NCI-H2029 (cell line): ENCODE measurements at regions not wholly inside any gene's neighbourhood (a gene's known extent, or its start where the extent isn't known, plus 50 kb on each side); places are given as distances from the start of the nearest gene placed in this dataset.
A peak's percentile ranks its signal among the peaks of the same experiment; 100 is the strongest.
"Not testable (repeated sequence)": the region's sequence is repeated elsewhere in the genome, so short reads cannot be mapped to it uniquely, and the experiment has no call there.

ENCODE experiments used
- DNase-seq: peaks from one replicate; lab custom pipeline; 2025; lab: John Stamatoyannopoulos, UW

DNA sequence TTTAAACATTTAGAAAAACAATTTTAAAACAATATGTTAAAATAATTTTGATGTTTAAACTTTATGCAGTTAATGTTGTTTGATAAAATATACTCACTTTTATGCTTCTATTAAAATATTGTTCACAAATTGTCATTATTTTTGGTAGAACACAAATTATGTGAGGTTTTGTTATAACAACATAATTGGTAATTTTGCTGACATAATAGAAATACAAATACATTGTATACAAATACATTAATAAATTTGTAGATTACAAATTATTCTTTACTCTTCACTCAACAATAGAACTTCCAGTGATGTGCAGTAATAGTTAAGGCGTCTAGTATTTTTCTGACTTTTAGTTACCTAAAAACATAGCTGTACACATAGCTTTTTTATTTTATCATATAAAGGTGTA, 1472.4 kb upstream of the ADGRL3 start:
- no peak for DNase-seq

DNA sequence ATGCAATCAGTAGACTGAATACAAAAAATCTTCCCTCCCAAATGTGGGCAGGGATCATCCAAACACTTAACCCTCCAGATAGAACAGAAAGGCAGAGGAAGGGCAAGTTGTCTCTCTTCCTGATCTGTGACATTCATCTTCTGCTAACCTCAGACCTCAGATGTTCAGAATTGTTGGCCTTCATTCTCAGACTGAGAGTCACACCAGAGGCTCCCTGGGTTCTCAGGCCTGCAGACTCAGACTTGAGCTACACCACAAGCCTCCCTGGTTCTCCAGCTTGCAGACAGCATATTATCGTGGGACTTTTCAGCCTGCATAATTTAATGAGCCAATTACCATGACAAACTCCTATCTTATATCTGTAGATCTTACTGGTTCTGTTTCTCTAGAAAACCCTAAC, 1471.6 kb upstream of the ADGRL3 start:
- no peak for DNase-seq

DNA sequence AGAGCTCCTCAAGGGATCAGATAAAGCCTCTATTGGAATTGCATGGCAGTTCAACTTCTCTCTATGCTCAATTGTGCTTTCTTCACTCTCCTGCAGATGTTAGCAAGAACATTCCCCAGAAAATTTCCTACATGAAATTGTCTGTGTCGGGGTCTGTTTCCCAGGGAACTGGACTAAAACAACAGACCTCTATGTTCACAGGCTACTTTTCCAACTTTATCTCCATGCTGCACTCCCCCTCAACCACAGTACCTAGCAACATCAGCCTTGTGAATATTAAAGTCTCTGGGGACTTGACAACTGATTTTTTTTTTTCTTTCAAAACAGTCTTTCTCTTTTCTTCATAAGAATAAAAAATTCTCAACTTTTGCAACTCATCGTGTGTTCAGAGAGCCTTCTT, 1470.8 kb upstream of the ADGRL3 start:
- no peak for DNase-seq

DNA sequence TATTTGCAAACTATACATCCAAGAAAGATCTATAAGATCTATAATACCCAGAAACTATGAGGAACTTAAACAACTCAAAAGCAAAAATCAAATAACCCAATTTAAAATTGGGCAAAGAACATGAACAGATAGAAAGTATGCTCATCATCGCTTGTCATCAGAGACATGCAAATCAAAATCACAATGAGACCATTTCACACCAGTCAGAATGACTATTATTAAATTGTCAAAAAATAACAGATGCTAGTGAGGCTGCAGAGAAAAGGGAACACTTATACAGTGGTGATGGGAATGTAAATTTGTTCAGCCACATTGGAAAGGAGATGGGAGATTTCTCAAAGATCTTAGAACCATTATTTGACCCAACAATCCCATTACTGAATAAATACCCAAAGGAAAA, 1451.7 kb upstream of the ADGRL3 start:
- no peak for DNase-seq

DNA sequence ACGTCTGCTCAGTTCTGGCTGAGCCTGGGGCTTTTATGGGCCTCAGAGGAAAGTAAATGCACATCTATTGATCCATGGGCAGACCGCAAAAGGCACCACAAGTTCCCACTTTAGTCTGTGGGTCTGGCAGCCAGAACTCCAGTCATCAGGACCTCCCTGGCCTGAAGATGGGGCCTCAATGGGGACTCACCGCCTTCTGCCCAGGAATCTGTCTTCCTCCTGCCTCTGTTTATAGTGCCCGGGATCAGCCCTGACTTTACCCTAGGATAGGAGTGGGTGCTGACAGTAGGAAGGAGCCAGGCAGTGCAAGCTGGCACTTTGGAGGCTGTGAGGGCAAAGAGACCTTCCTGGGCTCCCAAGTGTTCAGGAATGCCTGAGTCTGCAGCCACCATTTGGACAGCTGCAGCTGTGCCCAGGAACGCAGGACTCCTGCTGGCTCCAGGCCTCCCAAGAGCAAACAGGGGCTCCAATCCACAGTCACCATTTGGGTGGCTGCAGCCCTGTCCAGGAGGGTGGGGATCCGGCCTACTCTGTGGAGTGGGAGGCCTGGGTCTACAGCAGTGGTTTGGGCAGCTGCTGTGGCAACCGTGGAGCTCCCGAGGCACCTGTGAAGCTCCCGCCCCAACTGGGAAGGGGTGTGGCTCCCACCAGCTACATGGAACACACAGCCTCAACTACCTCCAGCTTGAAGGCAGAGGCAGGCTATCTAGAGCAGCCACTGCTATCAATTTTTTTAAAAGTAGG, 1440.9 kb upstream of the ADGRL3 start:
- DNase-seq = no peak

DNA sequence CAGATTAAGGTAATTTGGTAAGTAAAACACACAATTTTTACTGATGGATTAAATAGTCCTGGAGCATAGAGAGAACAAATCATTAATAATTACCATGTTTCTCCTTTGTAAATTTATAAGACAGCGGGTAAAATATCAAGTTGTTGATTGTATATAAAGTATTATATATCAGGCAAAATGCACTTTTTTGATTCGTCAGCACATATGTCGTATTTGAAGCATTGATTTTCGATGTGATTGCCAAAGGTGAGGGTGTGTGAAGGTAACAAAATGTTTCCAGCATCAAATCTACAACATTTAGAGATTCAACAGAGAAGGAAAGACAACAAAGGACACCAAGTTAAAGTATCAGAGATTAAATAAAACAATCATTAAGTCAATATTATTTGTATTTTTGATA, 1437.8 kb upstream of the ADGRL3 start:
- DNase-seq = no peak

DNA sequence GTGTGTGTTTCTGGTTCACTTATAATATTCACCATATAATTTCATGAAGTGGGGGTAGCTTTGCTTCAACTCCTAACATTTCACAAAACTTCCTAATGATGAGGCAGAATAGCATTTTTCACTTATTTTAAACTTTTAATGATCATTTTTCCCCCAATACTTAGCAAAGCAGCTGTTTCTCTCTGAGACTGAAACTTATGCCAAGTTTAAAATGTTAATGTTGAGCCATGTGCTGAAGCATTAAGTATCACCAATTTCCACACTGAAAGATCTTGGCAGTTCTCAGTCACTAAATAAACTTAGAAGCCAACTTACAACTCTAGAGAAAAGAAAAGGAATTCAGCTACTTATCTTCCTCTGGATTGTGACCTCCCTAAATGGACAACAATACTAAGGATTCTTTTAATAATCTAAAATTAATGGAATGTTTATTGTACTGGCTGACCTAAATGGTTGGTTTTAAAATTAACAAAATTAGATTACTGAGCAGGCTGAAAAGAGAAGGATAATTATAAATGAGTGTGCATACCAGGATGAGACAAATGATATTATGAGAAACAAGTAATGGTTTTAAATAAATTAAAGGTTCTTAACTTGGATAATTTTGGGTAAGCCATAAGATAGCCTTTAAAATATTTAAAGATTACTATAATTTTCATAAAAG, 1429.4 kb upstream of the ADGRL3 start:
- DNase-seq = no peak

DNA sequence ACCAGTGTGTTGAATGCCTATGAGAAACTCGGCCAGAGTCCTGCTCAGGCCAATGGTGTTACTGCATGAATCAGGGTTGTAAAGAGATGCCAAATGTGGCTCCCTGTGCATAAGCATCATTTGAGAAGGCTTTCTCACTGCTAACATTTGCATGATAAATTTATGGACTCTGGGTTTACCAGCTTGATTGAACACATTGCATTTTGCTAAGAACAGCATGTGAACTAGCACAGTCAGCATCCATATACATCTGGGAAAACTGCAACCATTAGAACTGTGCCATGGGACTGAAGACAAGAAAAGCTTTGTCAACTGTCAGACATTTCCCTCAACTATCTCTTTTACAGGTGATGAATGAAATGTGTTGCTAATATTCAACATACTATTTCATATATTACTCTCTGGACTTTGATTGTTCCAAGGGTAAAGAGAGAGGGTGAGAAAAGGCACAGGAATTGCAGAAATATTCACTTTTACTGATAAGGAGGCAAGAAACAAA, 1427.4 kb upstream of the ADGRL3 start:
- no peak for DNase-seq

DNA sequence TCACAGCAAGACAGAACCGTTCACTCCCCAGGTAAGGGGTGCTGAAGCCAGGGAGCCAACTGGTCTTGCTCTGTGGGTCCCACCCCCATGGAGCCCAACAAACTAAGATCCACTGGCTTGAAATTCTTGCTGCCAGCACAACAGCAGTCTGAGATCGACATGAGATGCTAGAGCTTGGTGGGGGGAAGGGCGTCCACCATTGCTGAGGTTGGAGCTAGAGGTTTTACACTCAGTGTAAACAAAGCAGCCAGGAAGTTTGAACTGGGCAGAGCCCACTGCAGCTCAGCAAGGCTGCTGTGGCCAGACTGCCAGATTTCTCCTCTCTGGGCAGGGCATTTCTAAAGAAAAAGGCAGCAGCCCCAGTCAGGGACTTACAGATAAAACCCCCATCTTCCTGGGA, 1419.9 kb upstream of the ADGRL3 start:
- not testable (repeated sequence) for DNase-seq

DNA sequence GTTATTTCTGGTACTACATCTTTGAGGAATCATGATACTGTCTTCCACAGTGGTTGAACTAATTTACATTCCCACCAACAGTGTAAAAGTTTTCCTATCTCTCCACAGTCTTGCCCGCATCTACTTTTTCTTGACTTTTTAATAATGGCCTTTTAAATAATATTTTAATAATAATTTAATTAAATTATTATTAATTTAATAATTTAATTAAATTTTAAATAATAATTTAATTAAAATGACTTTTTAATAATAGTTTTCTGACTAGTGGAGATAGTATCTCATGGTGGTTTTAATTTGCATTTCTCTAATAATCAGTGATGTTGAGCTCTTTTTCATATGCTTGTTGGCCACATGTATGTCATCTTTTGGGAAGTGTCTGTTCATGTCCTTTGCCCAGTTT, 1395.0 kb upstream of the ADGRL3 start:
- DNase-seq = no peak

DNA sequence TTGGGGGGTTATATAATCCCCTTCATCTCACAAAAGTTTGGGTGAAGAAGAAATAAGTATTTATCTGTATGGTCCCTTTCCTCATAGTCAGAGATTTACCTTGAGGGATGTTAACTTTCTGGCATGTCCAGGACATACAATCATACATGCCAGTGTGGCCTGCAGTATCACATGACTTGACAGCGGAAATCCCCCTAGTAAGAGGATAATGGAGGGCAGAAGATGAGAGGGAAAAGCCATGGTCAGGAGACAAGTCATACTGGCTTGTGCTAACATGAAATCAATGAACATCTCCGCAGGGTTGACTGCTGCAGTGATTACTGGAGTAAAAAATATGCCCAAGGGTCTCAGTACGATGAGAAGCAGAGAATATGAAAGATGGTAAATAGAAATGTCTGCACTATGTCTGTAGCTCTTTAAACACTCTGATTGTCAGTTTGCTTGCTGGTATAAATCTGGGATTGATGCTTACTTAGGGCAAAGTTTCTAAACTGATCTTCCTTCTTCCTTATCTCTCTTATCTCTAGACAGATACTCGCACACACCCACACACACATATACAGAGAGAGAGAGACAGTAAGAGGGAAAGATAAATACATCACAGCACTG, 1385.6 kb upstream of the ADGRL3 start:
- no peak for DNase-seq

DNA sequence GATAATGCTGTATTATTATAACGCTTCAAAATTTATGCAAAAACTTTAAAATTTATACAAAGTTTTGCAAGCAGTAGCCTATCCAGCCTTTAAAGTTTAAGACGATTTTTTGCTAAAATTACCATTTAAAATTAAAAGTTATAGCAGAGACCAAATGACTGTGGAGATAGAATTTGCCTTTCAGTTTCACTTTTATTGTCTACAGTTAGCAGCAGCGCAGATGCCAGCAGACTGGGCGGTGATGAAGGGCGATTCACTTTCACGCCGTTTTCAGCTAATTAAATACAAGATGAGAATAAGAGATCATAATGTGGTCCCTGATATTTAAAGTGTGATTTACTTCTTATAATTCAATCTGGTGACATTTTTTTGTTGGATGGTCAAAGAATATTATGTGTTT, 1381.5 kb upstream of the ADGRL3 start:
- peak; percentile 26 for DNase-seq

DNA sequence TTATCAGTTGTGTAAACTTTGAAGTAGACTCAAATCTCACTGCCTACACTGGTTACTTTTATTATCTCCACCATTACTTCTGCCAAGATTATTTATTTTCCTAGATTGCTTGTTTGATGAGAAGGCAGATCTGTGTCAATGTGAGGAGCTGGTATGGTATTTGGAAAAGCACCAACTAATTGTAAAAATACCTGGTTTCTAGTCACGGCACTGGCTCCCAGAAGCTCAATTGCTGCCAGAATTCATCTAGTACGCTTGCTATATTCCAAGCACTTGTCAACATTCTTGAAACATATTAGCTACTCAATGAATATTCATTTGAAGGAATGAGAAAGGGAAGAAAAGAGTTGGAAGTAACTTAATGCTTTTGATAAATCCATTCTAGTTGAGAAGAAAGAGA, 1376.8 kb upstream of the ADGRL3 start:
- no peak for DNase-seq

DNA sequence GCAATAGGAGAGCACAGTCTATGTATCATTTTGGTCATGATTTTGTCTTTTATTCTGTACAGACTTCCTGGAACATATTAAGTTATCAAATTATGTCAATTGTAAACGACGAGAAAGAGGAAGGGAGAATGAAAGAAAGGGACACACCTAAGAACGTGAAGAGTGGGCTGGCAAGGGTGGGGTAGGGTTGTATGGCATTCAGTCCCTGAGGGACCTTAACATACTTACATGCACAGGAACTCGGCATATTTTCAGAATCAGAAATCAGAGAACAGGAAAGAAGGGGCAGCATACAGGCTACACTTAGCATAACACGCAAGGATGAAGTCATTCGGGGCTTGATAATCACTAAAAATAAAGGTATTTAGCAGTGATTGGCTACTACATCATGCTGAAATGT, 1375.0 kb upstream of the ADGRL3 start:
- DNase-seq = no peak

DNA sequence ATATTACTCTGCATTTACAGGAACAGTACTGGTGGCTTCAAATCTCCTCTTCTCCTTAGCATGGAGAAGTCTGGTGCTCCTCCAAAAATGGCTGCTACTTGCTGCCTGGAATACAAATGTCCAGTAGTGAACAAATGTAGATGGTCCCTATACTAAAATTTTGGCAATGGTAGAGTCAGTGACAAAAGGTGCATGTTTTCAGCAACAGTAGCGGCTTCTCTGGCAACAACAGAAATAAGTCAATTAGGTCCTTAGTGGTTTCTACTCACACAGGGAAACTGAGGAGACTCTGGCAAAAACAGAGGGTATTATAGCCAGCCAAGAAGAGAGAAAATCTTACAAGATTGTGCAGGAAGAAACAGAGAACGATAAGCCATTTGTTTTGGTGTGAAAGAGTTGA, 1368.4 kb upstream of the ADGRL3 start:
- DNase-seq = no peak

DNA sequence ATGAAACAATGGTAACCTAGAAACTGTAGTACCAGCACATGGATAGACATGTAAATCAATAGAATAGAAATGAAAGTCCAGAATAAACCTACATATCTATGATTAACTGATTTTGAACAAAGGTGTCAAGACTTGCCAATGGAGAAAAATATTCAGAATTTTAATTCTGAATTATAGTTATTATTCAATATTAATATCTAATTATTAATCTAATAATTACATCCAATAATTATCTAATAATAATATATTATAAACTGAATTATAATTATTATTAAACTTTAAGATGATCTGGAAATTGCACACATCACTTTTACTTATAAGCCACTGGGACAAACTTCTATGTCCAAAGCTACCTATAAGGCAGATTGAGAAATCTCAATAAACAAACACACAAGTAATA, 1365.2 kb upstream of the ADGRL3 start:
- DNase-seq = no peak

DNA sequence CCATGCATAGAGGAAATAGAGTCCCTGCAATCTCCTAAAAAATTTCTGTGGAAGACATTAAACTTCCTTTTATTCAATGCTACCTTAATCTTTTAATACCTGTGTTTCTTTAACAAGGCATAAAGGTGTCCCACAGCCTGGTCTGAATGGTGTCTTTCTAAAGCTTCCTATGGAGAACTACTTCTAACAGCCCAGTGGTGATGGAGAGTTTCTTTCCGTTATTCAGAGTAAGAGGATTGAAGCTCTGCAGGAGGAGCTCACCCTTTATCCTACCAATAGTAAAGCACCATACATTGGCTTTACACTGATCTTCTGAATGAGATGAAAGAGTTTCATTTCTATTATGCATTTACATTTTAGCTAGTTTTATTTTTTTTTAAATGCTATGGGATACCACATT, 1362.4 kb upstream of the ADGRL3 start:
- DNase-seq = no peak

DNA sequence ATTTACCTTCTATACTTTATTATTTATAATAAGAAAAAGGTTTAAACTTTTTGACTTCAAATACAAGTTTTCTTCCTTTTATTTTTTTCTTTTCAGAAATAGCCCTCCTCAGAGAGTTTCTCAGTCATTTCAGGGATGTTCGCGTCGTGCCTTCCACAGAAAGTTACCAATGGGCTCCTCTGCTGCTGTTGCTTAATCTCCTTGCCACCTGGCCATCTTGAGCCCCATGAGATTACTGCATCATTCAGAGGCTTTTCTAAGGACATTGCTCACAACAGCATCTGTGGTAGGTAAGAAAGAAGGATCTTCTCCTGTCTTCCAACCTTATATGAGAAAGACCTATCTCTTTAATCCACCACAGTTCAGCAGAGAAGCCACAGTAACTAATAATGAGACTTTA, 1361.9 kb upstream of the ADGRL3 start:
- no peak for DNase-seq

DNA sequence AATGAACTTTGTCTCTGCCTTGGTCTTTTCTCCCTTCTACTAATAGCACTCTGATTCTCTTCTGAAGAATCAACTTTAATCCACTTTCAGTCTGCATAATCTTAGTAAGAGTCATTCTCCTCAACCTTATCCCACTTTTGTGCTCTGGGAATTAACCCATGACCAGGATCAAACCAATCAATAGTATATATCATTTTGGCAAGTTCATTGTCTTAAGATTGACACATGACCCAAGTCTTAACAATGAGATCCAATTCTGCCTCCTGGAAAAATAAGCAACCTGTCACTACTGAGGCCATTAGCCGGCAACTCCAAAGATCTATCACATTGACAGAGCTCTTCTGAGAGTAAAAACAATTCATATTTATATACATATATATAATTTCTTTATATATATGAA, 1358.4 kb upstream of the ADGRL3 start:
- no peak for DNase-seq

DNA sequence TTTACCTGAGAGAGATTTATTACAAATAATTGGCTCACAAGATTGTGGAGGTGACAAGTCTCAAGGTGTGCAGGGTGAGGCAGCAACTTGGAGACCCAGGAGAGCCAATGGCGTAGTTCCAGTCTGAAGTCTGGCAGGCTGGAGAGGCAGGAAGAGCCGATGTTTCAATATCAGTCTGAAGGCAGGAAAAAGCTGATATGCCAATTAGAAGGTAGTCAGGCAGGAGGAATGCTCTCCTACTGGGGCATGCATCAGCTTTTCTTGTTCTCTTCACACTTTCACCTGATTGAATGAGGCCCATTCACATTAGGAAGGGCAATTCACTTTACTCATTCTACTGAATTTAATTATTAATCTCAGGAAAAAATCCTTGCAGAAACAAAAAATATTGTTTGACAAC, 1351.7 kb upstream of the ADGRL3 start:
- DNase-seq = no peak

DNA sequence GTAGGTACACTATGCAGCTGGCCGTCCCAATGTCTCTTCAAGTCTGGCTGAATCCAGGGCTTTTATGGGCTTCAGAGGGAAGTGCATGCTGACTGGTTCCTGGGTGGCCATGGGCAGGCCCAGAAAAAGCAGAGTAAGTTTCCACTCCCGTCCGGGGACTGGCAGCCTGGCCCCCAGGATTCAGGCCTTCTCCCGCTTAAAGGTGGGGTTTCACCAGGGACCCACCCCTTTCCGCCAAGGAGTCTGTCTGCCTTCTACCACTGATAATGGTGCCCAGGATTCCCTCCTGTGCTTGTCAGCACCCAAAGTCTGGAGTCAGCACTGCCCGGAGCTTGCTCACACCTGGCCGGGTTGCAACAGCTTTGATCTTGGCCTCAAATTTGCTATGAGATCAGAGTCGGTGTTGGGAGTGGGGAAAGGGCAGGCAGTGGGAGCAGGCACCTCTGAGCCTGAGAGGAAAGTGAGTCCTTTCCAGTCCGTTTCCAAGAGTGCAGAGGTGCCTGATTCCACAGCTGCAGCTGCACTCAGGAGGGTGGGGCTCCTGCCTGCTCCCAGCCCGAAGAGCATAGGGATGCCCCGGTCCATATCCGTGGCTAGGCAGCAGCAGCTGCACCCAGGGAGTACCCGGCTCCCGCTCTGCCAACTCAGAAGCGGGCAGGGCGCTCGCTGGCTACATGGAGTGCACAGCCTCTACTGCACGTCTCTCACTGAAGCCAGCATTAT, 1344.3 kb upstream of the ADGRL3 start:
- no peak for DNase-seq

DNA sequence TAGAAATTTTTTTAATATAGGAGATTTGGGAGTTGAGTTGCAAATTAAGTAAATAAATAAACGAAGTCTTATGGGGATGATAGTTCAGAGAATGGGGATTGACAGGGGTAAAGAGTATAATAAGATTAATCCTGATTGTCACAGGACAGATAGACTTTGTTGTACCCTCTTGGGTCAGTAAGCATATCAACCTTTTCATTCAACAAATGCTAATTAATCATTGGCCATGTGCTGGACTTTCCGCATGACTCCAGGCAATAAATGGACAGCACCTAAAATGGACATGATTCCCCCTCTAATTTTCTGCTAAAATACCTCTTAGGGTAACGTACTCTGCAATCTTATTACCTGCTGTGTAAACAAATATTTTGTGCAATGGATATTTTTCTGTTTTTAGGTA, 1331.1 kb upstream of the ADGRL3 start:
- no peak for DNase-seq

DNA sequence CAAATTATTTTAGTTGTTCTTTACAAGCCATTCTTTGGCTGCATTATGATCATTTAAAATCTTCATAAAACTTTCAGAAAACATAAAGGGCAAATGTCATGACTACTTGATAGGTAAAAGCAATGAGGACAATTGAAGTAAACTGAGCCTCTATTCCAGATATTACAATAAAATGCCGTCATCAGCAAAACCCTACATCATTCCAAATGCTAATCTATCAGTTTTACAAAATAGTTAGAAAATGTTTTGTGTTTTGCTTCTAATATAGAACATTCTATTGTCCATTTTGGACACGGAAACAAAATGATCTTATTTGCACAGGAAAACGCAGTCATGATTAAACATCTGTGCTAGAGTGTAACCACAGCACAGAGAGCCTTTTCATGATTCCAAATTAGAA, 1330.6 kb upstream of the ADGRL3 start:
- no peak for DNase-seq
